ENCODE measurements at regions not wholly inside any gene's neighbourhood (a gene's known extent, or its start where the extent isn't known, plus 50 kb on each side); places are given as distances from the start of the nearest gene placed in this dataset.

GRCh38 chr1:200294241-200294640 lies 115.6 kb downstream of the ZNF281 start:
- TF ChIP-seq CTCF (IDR thresholded peaks at IDR 0.05) (no peak), POLR2A (IDR thresholded peaks at IDR 0.05) (no peak), POLR2AphosphoS5 (IDR thresholded peaks at IDR 0.05) (no peak), EP300 (IDR thresholded peaks at IDR 0.05) (no peak)

Data from upper lobe of left lung (tissue), 4 donors.